ENCODE measurements at regions not wholly inside any gene's neighbourhood (a gene's known extent, or its start where the extent isn't known, plus 50 kb on each side); places are given as distances from the start of the nearest gene placed in this dataset.

- TF ChIP-seq, protein P1, sequence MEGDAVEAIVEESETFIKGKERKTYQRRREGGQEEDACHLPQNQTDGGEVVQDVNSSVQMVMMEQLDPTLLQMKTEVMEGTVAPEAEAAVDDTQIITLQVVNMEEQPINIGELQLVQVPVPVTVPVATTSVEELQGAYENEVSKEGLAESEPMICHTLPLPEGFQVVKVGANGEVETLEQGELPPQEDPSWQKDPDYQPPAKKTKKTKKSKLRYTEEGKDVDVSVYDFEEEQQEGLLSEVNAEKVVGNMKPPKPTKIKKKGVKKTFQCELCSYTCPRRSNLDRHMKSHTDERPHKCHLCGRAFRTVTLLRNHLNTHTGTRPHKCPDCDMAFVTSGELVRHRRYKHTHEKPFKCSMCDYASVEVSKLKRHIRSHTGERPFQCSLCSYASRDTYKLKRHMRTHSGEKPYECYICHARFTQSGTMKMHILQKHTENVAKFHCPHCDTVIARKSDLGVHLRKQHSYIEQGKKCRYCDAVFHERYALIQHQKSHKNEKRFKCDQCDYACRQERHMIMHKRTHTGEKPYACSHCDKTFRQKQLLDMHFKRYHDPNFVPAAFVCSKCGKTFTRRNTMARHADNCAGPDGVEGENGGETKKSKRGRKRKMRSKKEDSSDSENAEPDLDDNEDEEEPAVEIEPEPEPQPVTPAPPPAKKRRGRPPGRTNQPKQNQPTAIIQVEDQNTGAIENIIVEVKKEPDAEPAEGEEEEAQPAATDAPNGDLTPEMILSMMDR (conservative IDR thresholded peaks at IDR 0.05 in 1 of 2, IDR thresholded peaks at IDR 0.05 in 1 of 2; ENCODE audit: low read depth in 1 of 2, low read length in 2 of 2): no peak
- no peak for TF ChIP-seq EZH2 (IDR thresholded peaks at IDR 0.05; ENCODE audit: low read length, missing control alignments)
These were observed 119.2 kb downstream of the TM2D1 start for GRCh38 chr1:61605607-61606321.
